Astrocyte (in vitro differentiated cells and primary cell): ENCODE measurements at regions not wholly inside any gene's neighbourhood (a gene's known extent, or its start where the extent isn't known, plus 50 kb on each side); places are given as distances from the start of the nearest gene placed in this dataset.

Experiments used
- DNase-seq: peaks from one replicate; pipeline ENCODE4 v3.0.0-alpha.2; 2010; ENCODE audit warnings: low read depth
- FAIRE-seq: peaks from 2 replicates; lab custom pipeline; 2011; peaks lifted over from hg19 to GRCh38; lab: Jason Lieb, UNC
- H2AFZ ChIP-seq: 2 replicates; pipeline ENCODE4 v1.6.0; 2012; ENCODE audit warnings: low read depth, low read length, inconsistent platforms
- H3K27ac ChIP-seq: 2 replicates; pipeline ENCODE4 v1.5.1; 2011; ENCODE audit warnings: low read depth, low read length, inconsistent platforms
- H3K27me3 ChIP-seq: 2 replicates; pipeline ENCODE4 v1.6.0; 2011; ENCODE audit warnings: low read length, inconsistent platforms; ENCODE audit not compliant: insufficient read depth
- H3K36me3 ChIP-seq: 2 replicates; pipeline ENCODE4 v1.5.1; 2011; ENCODE audit warnings: low read length, inconsistent platforms; ENCODE audit not compliant: insufficient read depth
- H3K4me1 ChIP-seq: 2 replicates; pipeline ENCODE4 v1.5.1; 2011; ENCODE audit warnings: low read length, inconsistent platforms; ENCODE audit not compliant: insufficient read depth
- H3K4me2 ChIP-seq: 2 replicates; pipeline ENCODE4 v1.6.0; 2012; ENCODE audit warnings: low read length, inconsistent platforms
- H3K4me3 ChIP-seq: 2 replicates; pipeline ENCODE4 v1.5.1; 2011; ENCODE audit warnings: low read depth, mild to moderate bottlenecking, low read length, inconsistent platforms; ENCODE audit not compliant: insufficient read depth
- H3K79me2 ChIP-seq: 2 replicates; pipeline ENCODE4 v1.6.0; 2012; ENCODE audit warnings: mild to moderate bottlenecking, low read length, inconsistent platforms; ENCODE audit not compliant: insufficient read depth
- H3K9ac ChIP-seq: 2 replicates; pipeline ENCODE4 v1.6.0; 2012; ENCODE audit warnings: mild to moderate bottlenecking, low read length, inconsistent platforms
- H3K9me3 ChIP-seq: 2 replicates; pipeline ENCODE4 v1.5.1; 2012; ENCODE audit warnings: low read depth, mild to moderate bottlenecking, low read length, inconsistent platforms; ENCODE audit not compliant: insufficient read depth
- H4K20me1 ChIP-seq: 2 replicates; pipeline ENCODE4 v1.6.0; 2012; ENCODE audit warnings: low read length, inconsistent platforms; ENCODE audit not compliant: insufficient read depth
- H3K27ac Mint-ChIP-seq: one replicate; pipeline ENCODE4 v1.8.0; 2021; ENCODE audit warnings: mild to moderate bottlenecking, mixed read lengths; ENCODE audit not compliant: unreplicated experiment
- H3K27me3 Mint-ChIP-seq: one replicate; pipeline ENCODE4 v1.8.0; 2021; ENCODE audit warnings: low read depth, mixed read lengths; ENCODE audit not compliant: unreplicated experiment
- H3K36me3 Mint-ChIP-seq: one replicate; pipeline ENCODE4 v1.8.0; 2021; ENCODE audit warnings: low read depth, mixed read lengths; ENCODE audit not compliant: unreplicated experiment
- H3K4me1 Mint-ChIP-seq: one replicate; pipeline ENCODE4 v1.8.0; 2021; ENCODE audit warnings: low read depth, mixed read lengths; ENCODE audit not compliant: unreplicated experiment
- H3K4me3 Mint-ChIP-seq: one replicate; pipeline ENCODE4 v1.8.0; 2021; ENCODE audit warnings: mild to moderate bottlenecking, moderate library complexity, mixed read lengths; ENCODE audit not compliant: unreplicated experiment
- H3K9me3 Mint-ChIP-seq: one replicate; pipeline ENCODE4 v1.8.0; 2021; ENCODE audit warnings: mild to moderate bottlenecking, mixed read lengths; ENCODE audit not compliant: unreplicated experiment
- CTCF ChIP-seq: IDR thresholded peaks from 2 replicates; pipeline ENCODE4 v1.5.1; 2011; ENCODE audit warnings: low read depth, mild to moderate bottlenecking, inconsistent platforms, low read length, moderate library complexity; ENCODE audit not compliant: insufficient read depth
- EZH2 ChIP-seq: IDR thresholded peaks from 2 replicates; pipeline ENCODE4 v1.6.1; 2012; ENCODE audit warnings: mild to moderate bottlenecking, low read length, inconsistent platforms; ENCODE audit not compliant: insufficient read depth

GRCh38 chr3:89570465-89570864 lies 463.0 kb downstream of the EPHA3 start:
- H3K79me2 ChIP-seq = no peaks in the 10 kb centered on the region
- no peaks in the 10 kb centered on the region for H3K9me3 ChIP-seq
- TF ChIP-seq CTCF (no peak), EZH2 (no peak)
- H3K9ac ChIP-seq = no peak overlapping the region
- H3K4me3 ChIP-seq = no peak overlapping the region
- Mint-ChIP-seq H3K4me1 (no peaks in the 10 kb centered on the region), H3K9me3 (peaks cover 2% of the 10 kb centered on the region), H3K4me3 (no peak overlapping the region), H3K27me3 (no peaks in the 10 kb centered on the region), H3K27ac (no peak overlapping the region), H3K36me3 (no peaks in the 10 kb centered on the region)
- no peak overlapping the region for H3K4me2 ChIP-seq
- DNase-seq (no peak), FAIRE-seq (no peak)
- H3K27ac ChIP-seq = no peak overlapping the region
- no peak overlapping the region for H2AFZ ChIP-seq
- H3K4me1 ChIP-seq = no peaks in the 10 kb centered on the region
- H3K36me3 ChIP-seq = no peaks in the 10 kb centered on the region
- no peaks in the 10 kb centered on the region for H4K20me1 ChIP-seq
- H3K27me3 ChIP-seq = no peaks in the 10 kb centered on the region

DNA sequence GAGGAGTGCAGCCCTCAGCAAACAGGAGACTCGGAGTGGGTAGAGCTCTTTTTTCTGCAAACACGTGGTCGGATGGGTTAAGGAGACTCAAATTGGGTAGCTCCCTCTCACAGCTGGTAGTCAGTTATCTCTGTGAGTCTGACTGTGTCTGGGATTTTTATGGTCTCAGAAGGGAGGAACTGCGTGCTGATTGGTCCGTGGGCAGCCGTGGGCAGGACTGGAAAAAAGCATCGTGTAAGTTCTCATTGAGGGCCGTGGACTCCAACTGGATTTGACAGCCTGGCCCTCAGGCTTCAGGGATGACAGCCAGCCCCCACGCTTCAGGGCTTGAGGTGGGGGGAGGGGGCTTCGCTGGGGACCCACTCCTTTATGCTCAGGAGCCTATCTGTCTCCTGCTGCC lies 463.9 kb downstream of the EPHA3 start:
- Mint-ChIP-seq H3K27me3 (no peaks in the 10 kb centered on the region), H3K27ac (no peak overlapping the region), H3K9me3 (peaks cover 2% of the 10 kb centered on the region), H3K36me3 (no peaks in the 10 kb centered on the region), H3K4me3 (no peak overlapping the region), H3K4me1 (no peaks in the 10 kb centered on the region)
- H2AFZ ChIP-seq = no peak overlapping the region
- no peak overlapping the region for H3K4me3 ChIP-seq
- no peak overlapping the region for H3K27ac ChIP-seq
- no peak for DNase-seq
- H3K36me3 ChIP-seq = no peaks in the 10 kb centered on the region
- no peak overlapping the region for H3K4me2 ChIP-seq
- H3K9me3 ChIP-seq = no peaks in the 10 kb centered on the region
- no peaks in the 10 kb centered on the region for H3K27me3 ChIP-seq
- FAIRE-seq = no peak
- TF ChIP-seq CTCF = no peak
- no peaks in the 10 kb centered on the region for H3K79me2 ChIP-seq
- no peaks in the 10 kb centered on the region for H4K20me1 ChIP-seq
- H3K9ac ChIP-seq = no peak overlapping the region
- H3K4me1 ChIP-seq = no peaks in the 10 kb centered on the region

GRCh38 chr3:89571707-89572106 lies 464.3 kb downstream of the EPHA3 start:
- H3K27me3 ChIP-seq = no peaks in the 10 kb centered on the region
- no peaks in the 10 kb centered on the region for H3K9me3 ChIP-seq
- DNase-seq (no peak), FAIRE-seq (no peak)
- H3K36me3 ChIP-seq = no peaks in the 10 kb centered on the region
- H3K4me2 ChIP-seq = no peak overlapping the region
- H2AFZ ChIP-seq = no peak overlapping the region
- H3K4me1 ChIP-seq = no peaks in the 10 kb centered on the region
- Mint-ChIP-seq H3K4me1 (no peaks in the 10 kb centered on the region), H3K4me3 (no peak overlapping the region), H3K27me3 (no peaks in the 10 kb centered on the region), H3K27ac (no peak overlapping the region), H3K9me3 (peaks cover 2% of the 10 kb centered on the region), H3K36me3 (no peaks in the 10 kb centered on the region)
- no peak overlapping the region for H3K9ac ChIP-seq
- TF ChIP-seq EZH2 (no peak), CTCF (no peak)
- no peak overlapping the region for H3K4me3 ChIP-seq
- H3K79me2 ChIP-seq = no peaks in the 10 kb centered on the region
- H4K20me1 ChIP-seq = no peaks in the 10 kb centered on the region
- no peak overlapping the region for H3K27ac ChIP-seq
